HCT116 (cell line): ENCODE measurements at regions not wholly inside any gene's neighbourhood (a gene's known extent, or its start where the extent isn't known, plus 50 kb on each side); places are given as distances from the start of the nearest gene placed in this dataset.

ENCODE experiments used
- ATAC-seq: fragments of 200-7000 bp; cut with Tn5 transposase; 2 replicates; pipeline ENCODE4 v1.9.1; 2020; ENCODE audit warnings: mild to moderate bottlenecking, moderate library complexity
- BruUV-seq: library from RNA; stranded (reverse); fragments of 400-500 nt; replicated peaks from 2 replicates; lab custom pipeline; 2021; lab: Mats Ljungman, UMichigan
- CTCF ChIA-PET: fragments of 300-600 bp; sonication (Branson Sonifier 250); formaldehyde crosslinking; loops from one replicate; lab custom pipeline; 2021; ENCODE audit warnings: antibody characterized with exemption; lab: Charles Lee
- POLR2A ChIA-PET: fragments of 300-600, 350-600 bp; sonication (Branson Sonifier 250); formaldehyde crosslinking; loops from one replicate; lab custom pipeline; 2021; ENCODE audit warnings: antibody characterized with exemption; lab: Charles Lee
- RAD21 ChIA-PET, 2 experiments: fragments of 300-600 bp; sonication (Branson Sonifier 250); formaldehyde crosslinking; loops; one replicate each; lab custom pipeline; 2023; ENCODE audit warnings: low total read pairs in 2 of 2; ENCODE audit not compliant: uncharacterized antibody in 2 of 2, unreplicated experiment in 2 of 2, low non-redundant PET in 1 of 2; lab: Charles Lee
- DNase-seq: peaks from one replicate; pipeline ENCODE4 v3.0.0-alpha.2; 2010; ENCODE audit warnings: low read depth, low spot score
- H2AFZ ChIP-seq: fragments of 200-600 bp; shearing (Covaris generic), sonication (generic); 2 replicates; pipeline ENCODE4 v1.6.1; 2017; ENCODE audit warnings: low read depth, mixed run types, mixed read lengths, antibody characterized with exemption, low read length; ENCODE audit not compliant: poor library complexity, severe bottlenecking
- H3K27ac ChIP-seq: 2 replicates; pipeline ENCODE4 v1.5.1; 2012; ENCODE audit warnings: low read depth, low read length
- H3K27me3 ChIP-seq: fragments of 200-600 bp; sonication (generic); 2 replicates; pipeline ENCODE4 v1.6.1; 2016; ENCODE audit warnings: mixed run types, low read length, mixed read lengths; ENCODE audit not compliant: insufficient read depth
- H3K36me3 ChIP-seq, 2 experiments: fragments of 200-500 bp in 1 of 2; fragments of 200-600 bp in 1 of 2; sonication (Bioruptor generic) in 1 of 2; sonication (generic) in 1 of 2; 2 replicates each; pipeline versions ENCODE4 v1.5.1 to v1.6.1; 2014 to 2016; ENCODE audit warnings: low read length in 2 of 2, inconsistent platforms in 1 of 2, mixed read lengths in 1 of 2, mixed run types in 1 of 2; ENCODE audit not compliant: insufficient read depth in 2 of 2, control insufficient read depth in 1 of 2
- H3K4me1 ChIP-seq, 2 experiments: fragments of 200-600 bp in 1 of 2; sonication (generic) in 1 of 2; 2 replicates each; pipeline versions ENCODE4 v1.5.1 to v1.6.1; 2012 to 2017; ENCODE audit warnings: low read length in 2 of 2, inconsistent platforms in 1 of 2, mild to moderate bottlenecking in 1 of 2, mixed read lengths in 1 of 2, mixed run types in 1 of 2, moderate library complexity in 1 of 2; ENCODE audit not compliant: insufficient read depth in 2 of 2, control insufficient read depth in 1 of 2
- H3K4me2 ChIP-seq: fragments of 200-600 bp; sonication (generic); 2 replicates; pipeline ENCODE4 v1.6.1; 2017; ENCODE audit warnings: mixed run types, low read length, mixed read lengths
- H3K4me3 ChIP-seq, 2 experiments: fragments of 200-600 bp in 1 of 2; sonication (generic) in 1 of 2; replicated peaks in 1 of 2; 2 replicates each; pipeline ENCODE4 v1.5.1; 2011 to 2016; ENCODE audit warnings: low read length in 2 of 2, control low read depth in 1 of 2, low read depth in 1 of 2, mild to moderate bottlenecking in 1 of 2, mixed read lengths in 1 of 2, mixed run types in 1 of 2
- H3K79me2 ChIP-seq: fragments of 200-600 bp; sonication (generic); 2 replicates; pipeline ENCODE4 v1.6.1; 2017; ENCODE audit warnings: mild to moderate bottlenecking, mixed run types, low read length, moderate library complexity, mixed read lengths; ENCODE audit not compliant: insufficient read depth
- H3K9ac ChIP-seq: fragments of 200-600 bp; sonication (generic); 2 replicates; pipeline ENCODE4 v1.6.1; 2016; ENCODE audit warnings: low read length, mixed read lengths
- H3K9me2 ChIP-seq: fragments of 200-600 bp; sonication (generic), shearing (Covaris generic); 2 replicates; pipeline ENCODE4 v1.6.1; 2017; ENCODE audit warnings: mixed run types, mild to moderate bottlenecking, moderate library complexity; ENCODE audit not compliant: insufficient read depth
- H3K9me3 ChIP-seq, 2 experiments: fragments of 200-500 bp in 1 of 2; fragments of 200-600 bp in 1 of 2; sonication (Bioruptor generic) in 1 of 2; sonication (generic) in 1 of 2; 2 replicates each; pipeline ENCODE4 v1.6.1; 2014 to 2017; ENCODE audit warnings: low read length in 2 of 2, mixed read lengths in 2 of 2, inconsistent platforms in 1 of 2, low read depth in 1 of 2, mild to moderate bottlenecking in 1 of 2, mixed run types in 1 of 2, moderate library complexity in 1 of 2; ENCODE audit not compliant: control insufficient read depth in 1 of 2, insufficient read depth in 1 of 2
- H4K20me1 ChIP-seq: fragments of 200-600 bp; sonication (generic), shearing (Covaris generic); 2 replicates; pipeline ENCODE4 v1.6.1; 2017; ENCODE audit warnings: mixed run types, mild to moderate bottlenecking, moderate library complexity; ENCODE audit not compliant: insufficient read depth
- CBX3 ChIP-seq: IDR thresholded peaks from 2 replicates; pipeline ENCODE4 v1.6.1; 2012; ENCODE audit warnings: low read depth
- CEBPB ChIP-seq: IDR thresholded peaks from 2 replicates; pipeline ENCODE4 v1.6.1; 2012; ENCODE audit warnings: low read depth
- EGR1 ChIP-seq: IDR thresholded peaks from 2 replicates; pipeline ENCODE4 v1.6.1; 2012; ENCODE audit warnings: low read depth
- ELF1 ChIP-seq: IDR thresholded peaks from 2 replicates; pipeline ENCODE4 v1.6.1; 2012; ENCODE audit warnings: low read depth, borderline replicate concordance
- EZH2 ChIP-seq: fragments of 200-600 bp; sonication (generic); IDR thresholded peaks from 2 replicates; pipeline ENCODE4 v1.6.1; 2017; ENCODE audit warnings: antibody characterized with exemption, mixed run types
- EZH2phosphoT487 ChIP-seq: fragments of 200-600 bp; IDR thresholded peaks from 2 replicates; pipeline ENCODE4 v1.6.1; 2018; ENCODE audit warnings: antibody characterized with exemption, borderline replicate concordance
- FOSL1 ChIP-seq: IDR thresholded peaks from 2 replicates; pipeline ENCODE4 v1.6.1; 2012; ENCODE audit warnings: low read depth
- JUND ChIP-seq: IDR thresholded peaks from 2 replicates; pipeline ENCODE4 v1.6.1; 2012
- POLR2A ChIP-seq: IDR thresholded peaks from 2 replicates; pipeline ENCODE4 v1.7.0; 2011; ENCODE audit warnings: borderline replicate concordance; ENCODE audit not compliant: insufficient read depth, insufficient read length; ENCODE audit errors: extremely low read depth
- SIN3A ChIP-seq: IDR thresholded peaks from 2 replicates; pipeline ENCODE4 v1.6.1; 2012; ENCODE audit warnings: low read depth
- SRF ChIP-seq: IDR thresholded peaks from 2 replicates; pipeline ENCODE4 v1.6.1; 2012; ENCODE audit warnings: low read depth
- YY1 ChIP-seq: IDR thresholded peaks from 2 replicates; pipeline ENCODE4 v1.6.1; 2011; ENCODE audit warnings: low read length, low read depth, moderate library complexity, mild to moderate bottlenecking; ENCODE audit not compliant: insufficient replicate concordance; ENCODE audit errors: extremely low read depth
- ZFX ChIP-seq: fragments of 450-650 bp; IDR thresholded peaks from 2 replicates; pipeline ENCODE4 v1.6.1; 2017
- ZNF274 ChIP-seq: fragments of 200-500 bp; sonication (Bioruptor generic); IDR thresholded peaks from 2 replicates; pipeline ENCODE4 v1.6.1; 2014; ENCODE audit warnings: mild to moderate bottlenecking, low read depth, low read length, inconsistent platforms
- intact Hi-C: fragments of 100-400 bp; cut with micrococcal nuclease; formaldehyde crosslinking; loops from 2 replicates; pipeline ENCODE4 v1.10.0; 2022
- TF ChIP-seq, protein P1 (sequence below): IDR thresholded peaks from 2 replicates; pipeline ENCODE4 v1.6.1; 2011; ENCODE audit warnings: mild to moderate bottlenecking, low read length, moderate library complexity; ENCODE audit not compliant: insufficient replicate concordance; ENCODE audit errors: extremely low read depth

DNA sequence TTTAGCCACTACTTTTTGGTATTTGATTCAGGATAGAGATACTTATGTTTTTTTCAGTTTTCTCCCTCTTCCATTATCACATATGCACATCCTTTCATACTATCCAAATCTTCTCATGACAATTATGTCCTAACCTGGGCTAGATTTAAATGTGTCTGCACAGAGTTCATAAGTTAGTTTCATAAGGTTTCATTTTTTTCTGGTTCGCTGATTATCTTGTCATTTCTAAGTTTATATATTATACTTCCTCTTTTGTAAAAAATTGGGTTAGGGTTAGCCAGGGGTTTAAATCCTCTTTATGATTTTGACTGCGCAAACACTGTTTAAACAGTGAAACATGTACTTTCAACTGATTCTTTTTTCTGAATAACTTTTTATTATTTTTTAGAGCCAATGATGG lies 148.6 kb downstream of the SST start:
- no peaks in the 10 kb centered on the region for H4K20me1 ChIP-seq
- H3K79me2 ChIP-seq, result no peaks in the 10 kb centered on the region
- no peaks in the 10 kb centered on the region for H3K4me1 ChIP-seq
- H3K27me3 ChIP-seq, result peaks cover 36% of the 10 kb centered on the region
- BruUV-seq, result no TSS peak
- ChIA-PET RAD21 (no interaction called here), POLR2A (no interaction called here), CTCF (no interaction called here)
- no peak overlapping the region for H2AFZ ChIP-seq
- DNase-seq (no peak), ATAC-seq (no peak)
- H3K36me3 ChIP-seq, result no peaks in the 10 kb centered on the region
- H3K4me2 ChIP-seq, result no peak overlapping the region
- H3K4me3 ChIP-seq, result no peak overlapping the region
- intact Hi-C loops, result no loop called here
- H3K9ac ChIP-seq, result no peak overlapping the region
- H3K9me3 ChIP-seq, result no peaks in the 10 kb centered on the region
- no peak overlapping the region for H3K27ac ChIP-seq
- H3K9me2 ChIP-seq, result no peaks in the 10 kb centered on the region
- TF ChIP-seq EGR1 (no peak), SRF (no peak), ZFX (no peak), CBX3 (no peak), ELF1 (no peak), POLR2A (no peak), YY1 (no peak), JUND (no peak), SIN3A (no peak), CEBPB (no peak), EZH2phosphoT487 (no peak), FOSL1 (no peak), ZNF274 (no peak), EZH2 (no peak)
- TF ChIP-seq, protein P1, sequence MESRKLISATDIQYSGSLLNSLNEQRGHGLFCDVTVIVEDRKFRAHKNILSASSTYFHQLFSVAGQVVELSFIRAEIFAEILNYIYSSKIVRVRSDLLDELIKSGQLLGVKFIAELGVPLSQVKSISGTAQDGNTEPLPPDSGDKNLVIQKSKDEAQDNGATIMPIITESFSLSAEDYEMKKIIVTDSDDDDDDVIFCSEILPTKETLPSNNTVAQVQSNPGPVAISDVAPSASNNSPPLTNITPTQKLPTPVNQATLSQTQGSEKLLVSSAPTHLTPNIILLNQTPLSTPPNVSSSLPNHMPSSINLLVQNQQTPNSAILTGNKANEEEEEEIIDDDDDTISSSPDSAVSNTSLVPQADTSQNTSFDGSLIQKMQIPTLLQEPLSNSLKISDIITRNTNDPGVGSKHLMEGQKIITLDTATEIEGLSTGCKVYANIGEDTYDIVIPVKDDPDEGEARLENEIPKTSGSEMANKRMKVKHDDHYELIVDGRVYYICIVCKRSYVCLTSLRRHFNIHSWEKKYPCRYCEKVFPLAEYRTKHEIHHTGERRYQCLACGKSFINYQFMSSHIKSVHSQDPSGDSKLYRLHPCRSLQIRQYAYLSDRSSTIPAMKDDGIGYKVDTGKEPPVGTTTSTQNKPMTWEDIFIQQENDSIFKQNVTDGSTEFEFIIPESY, result no peak
- TF ChIP-seq, all 23 proteins: peak for 0
